Fibroblast of skin of right biceps (primary cell): ENCODE measurements at regions not wholly inside any gene's neighbourhood (a gene's known extent, or its start where the extent isn't known, plus 50 kb on each side); places are given as distances from the start of the nearest gene placed in this dataset.
"Not testable (repeated sequence)": the region's sequence is repeated elsewhere in the genome, so short reads cannot be mapped to it uniquely, and the experiment has no call there.

Source experiments
- DNase-seq: peaks from one replicate; pipeline ENCODE4 v3.0.0-alpha.2; 2013

DNA sequence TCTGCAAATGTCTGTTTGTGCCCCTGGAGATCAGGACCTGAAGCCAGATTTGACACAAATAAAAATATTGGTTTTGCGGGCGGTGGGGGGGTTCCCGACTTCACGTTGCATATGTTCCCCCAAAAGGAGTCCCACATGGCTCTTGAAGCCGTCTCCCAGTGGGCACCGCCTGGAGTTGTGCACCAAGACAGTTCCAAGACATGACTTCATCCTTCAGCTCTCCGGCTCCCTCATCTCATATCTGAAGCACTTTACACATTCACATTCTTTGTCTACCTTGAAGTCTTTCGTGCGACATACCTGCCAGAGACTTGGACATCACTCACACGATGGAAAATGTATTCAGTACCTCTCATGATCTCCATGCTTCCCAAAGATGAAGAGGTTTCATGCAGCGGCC is 362.8 kb upstream of the FOXK1 start:
- no peak for DNase-seq

GRCh38 chr7:4325732-4326131 is 356.4 kb upstream of the FOXK1 start:
- DNase-seq = no peak

DNA sequence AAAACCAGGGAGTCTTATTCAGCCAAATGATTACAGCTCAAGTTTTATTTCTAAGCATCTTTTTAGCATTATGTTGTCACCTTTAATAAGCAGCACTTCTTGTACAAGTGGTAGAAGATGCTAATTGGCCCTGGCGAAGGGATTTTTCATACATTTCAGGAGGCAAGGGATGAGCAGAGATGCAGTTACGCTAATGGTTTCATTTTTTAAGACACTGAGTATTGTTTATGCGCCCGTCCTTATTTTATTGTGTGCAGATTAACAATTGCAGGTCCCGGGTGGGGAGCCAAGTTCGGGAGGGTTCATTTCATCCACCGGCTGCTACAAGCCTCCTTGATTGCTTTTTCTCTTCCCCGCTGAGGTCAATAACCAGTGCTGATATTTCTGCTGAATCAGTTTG is 350.4 kb upstream of the FOXK1 start:
- DNase-seq = no peak

DNA sequence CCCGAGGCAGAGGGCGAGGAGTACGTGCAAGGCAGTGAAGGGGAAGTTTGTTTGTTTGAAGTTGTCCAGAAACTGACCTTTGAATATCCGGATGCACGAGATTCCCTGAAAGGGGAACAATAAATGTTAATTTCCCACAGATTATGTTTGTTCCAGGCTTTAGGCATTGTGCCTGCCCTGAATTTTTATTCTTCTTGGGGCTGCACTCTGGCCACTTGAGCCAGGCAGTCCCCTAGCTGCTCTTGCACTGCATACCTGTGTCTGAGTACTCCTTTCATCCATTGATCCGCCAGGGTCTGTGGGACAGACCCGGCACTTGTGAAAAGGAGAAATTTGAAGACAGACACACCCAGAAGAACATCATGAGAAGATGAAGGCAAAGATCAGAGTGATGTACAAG is 343.5 kb upstream of the FOXK1 start:
- no peak for DNase-seq

- DNase-seq = no peak
These were observed 338.5 kb upstream of the FOXK1 start for GRCh38 chr7:4343272-4344247.

GRCh38 chr7:4345004-4345403 is 337.1 kb upstream of the FOXK1 start:
- DNase-seq = no peak

- no peak for DNase-seq
These were observed 330.0 kb upstream of the FOXK1 start for GRCh38 chr7:4352069-4352468.

- DNase-seq = no peak
These were observed 320.3 kb upstream of the FOXK1 start for GRCh38 chr7:4361774-4362173.

DNA sequence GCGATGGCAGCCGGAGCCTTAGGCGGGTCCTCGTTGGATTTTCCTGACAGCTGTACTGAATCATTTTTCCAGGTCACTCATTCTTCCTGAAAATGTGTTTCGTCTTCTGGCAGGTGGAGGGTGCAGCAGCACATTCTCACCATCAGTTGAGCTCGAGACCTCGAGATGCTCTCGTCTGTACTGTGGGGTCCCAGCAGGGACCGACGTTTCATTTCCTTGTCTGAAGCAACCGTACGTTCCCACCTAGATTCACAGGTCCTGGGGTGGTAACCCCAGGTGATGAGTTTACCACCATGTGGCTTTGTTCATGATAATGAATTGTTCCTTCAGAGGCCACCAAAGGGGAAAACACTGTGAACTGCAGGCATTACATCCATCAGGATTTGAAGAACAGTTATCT is 298.5 kb upstream of the FOXK1 start:
- no peak for DNase-seq

DNA sequence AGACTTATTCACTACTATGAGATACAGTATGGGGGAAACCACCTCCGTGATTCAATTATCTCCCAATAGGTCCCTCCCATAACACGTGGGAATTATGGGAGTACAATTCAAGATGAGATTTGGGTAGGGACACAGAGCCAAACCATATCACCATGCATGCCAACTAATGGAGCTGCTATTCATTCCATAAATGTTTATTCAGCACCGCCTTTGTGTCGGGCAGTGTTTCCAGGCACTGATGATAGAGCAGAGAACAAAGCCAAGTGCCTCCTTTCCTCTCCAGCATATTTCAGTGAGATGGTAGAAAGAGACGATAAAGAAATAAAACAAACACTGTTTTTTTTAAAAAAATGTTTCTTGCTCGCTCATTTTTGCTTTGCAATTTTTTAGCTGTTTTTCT is 295.9 kb upstream of the FOXK1 start:
- no peak for DNase-seq

- DNase-seq = not testable (repeated sequence)
These were observed 291.0 kb upstream of the FOXK1 start for GRCh38 chr7:4391103-4391502.

GRCh38 chr7:4394736-4395135 is 287.4 kb upstream of the FOXK1 start:
- DNase-seq = no peak

- DNase-seq = no peak
These were observed 283.0 kb upstream of the FOXK1 start for GRCh38 chr7:4399121-4399520.

- DNase-seq = no peak
These were observed 282.5 kb upstream of the FOXK1 start for GRCh38 chr7:4399596-4399995.

DNA sequence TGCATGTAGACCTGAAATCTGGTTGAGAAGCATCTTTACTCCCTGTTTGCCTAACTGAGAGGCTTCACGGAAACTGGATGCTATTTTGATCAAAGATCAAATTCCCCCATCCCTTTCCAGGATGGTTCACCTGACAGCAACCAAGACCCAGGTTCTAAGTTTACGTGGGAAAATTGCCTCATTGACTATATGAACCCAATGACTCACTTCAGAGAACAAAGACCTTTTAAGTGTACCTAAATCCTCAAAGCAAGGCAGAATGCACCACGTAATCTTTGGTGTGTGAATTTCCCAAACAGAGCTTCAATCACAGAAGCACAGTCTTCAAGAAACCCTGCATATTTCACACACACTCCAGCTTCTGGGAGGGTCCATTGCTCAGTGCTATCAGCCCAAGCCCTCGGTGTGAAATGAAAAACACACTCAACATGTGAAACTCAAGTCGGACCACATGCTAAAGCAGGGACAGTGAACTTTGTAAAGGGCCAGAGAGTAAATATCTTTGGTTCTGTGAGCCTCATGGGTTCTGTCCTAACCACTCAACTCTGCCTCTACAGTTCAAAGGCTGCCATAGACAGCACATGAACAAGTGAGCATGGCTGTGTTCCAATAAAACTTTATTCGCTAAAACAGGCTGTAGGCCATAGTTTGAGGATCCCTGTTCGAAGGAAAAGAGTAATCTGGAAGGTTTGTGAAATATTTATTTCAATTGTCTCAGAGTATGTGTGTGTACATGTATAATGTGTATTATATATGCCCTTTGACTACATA is 275.6 kb upstream of the FOXK1 start:
- no peak for DNase-seq

DNA sequence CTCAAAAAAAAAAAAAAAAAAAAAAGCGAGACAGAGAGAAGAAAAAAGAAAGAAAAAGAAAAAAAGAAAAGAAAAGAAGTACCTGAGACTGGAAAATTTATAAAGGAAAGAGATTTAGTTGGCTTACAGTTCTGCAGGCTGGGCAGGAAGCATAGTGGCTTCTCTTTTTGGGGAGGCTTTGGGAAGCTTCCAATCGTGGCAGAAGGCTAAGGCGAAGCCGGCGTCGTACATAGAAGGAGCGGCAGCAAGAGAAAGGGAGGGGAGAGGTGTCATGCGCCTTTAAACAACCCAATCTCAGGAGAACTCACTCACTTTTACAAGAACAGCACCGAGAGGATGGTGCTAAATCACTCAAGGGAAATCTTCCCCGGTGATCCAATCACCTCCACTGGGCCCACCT is 272.1 kb upstream of the FOXK1 start:
- DNase-seq = no peak

- no peak for DNase-seq
These were observed 265.6 kb upstream of the FOXK1 start for GRCh38 chr7:4416396-4417056.

GRCh38 chr7:4428526-4428925 is 253.6 kb upstream of the FOXK1 start:
- DNase-seq = no peak

GRCh38 chr7:4430227-4430626 is 251.9 kb upstream of the FOXK1 start:
- no peak for DNase-seq

DNA sequence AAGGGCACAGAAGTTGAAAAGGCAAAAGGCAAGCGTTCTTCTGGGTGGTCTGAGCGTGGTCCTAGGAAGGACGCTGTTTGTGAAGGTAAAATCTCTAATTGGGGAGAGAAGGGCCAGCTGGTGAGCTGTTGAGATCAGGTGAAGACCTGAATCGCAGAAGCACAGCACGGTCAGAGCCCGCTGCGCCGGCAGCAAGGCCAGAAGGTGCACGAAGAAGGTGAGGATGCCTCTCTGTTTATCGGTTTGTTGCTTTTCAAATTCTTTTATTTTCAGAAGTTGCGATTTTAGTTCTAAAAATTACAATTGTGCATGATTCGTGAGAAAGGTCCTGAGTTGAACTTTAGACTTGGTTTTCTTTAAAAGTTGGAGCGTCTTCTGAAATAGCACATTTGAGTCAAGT is 247.8 kb upstream of the FOXK1 start:
- no peak for DNase-seq

GRCh38 chr7:4436361-4436895 is 245.7 kb upstream of the FOXK1 start:
- DNase-seq = no peak

DNA sequence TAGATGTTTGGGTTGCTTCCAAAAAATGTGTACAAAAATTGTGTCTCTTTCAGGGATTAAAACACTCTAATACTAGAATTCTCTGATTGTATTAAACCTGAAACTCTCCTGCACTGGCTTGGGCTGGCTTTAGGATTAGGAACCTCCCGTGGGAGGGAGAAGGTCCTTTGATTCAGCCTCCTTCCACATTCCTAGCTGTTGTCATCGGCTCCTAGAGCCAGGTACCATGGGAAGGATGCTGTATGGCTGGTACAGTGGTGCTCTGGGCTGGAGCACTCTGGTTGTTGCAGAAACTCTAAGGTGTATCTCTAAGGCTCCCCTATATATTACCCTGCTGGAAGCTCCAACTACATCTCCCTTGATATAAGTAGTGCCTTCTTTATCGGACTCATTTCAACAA is 245.2 kb upstream of the FOXK1 start:
- no peak for DNase-seq

GRCh38 chr7:4437916-4438315 is 244.2 kb upstream of the FOXK1 start:
- DNase-seq = no peak
